KBM-7 (cell line): ENCODE measurements at regions not wholly inside any gene's neighbourhood (a gene's known extent, or its start where the extent isn't known, plus 50 kb on each side); places are given as distances from the start of the nearest gene placed in this dataset.

Experiments used
- DNase-seq: peaks from one replicate; pipeline ENCODE4 v3.0.0-alpha.2; 2015
- in situ Hi-C: fragments of 300-500 bp; cut with MboI; formaldehyde crosslinking; loops from 2 replicates; pipeline ENCODE4 v1.14.3; 2020; ENCODE audit warnings: low sequenced_read_pairs, low pct_unique_long_range_greater_than_20kb, mixed read lengths

GRCh38 chr4:174133551-174133950, 149.9 kb downstream of the FBXO8 start:
- in situ Hi-C loops: no loop called here
- no peak for DNase-seq

- no peak for DNase-seq
- in situ Hi-C loops: no loop called here
These were observed 151.6 kb downstream of the FBXO8 start for GRCh38 chr4:174131901-174132300.

GRCh38 chr4:174122705-174123104, 160.8 kb downstream of the FBXO8 start:
- in situ Hi-C loops: no loop called here
- DNase-seq: no peak

- DNase-seq: peak; percentile 71
- in situ Hi-C loops: no loop called here
These were observed 162.8 kb downstream of the FBXO8 start for GRCh38 chr4:174120446-174121295.

GRCh38 chr4:174119830-174120229, 163.6 kb downstream of the FBXO8 start:
- no peak for DNase-seq
- in situ Hi-C loops: no loop called here

- DNase-seq: no peak
- in situ Hi-C loops: no loop called here
These were observed 164.4 kb downstream of the FBXO8 start for GRCh38 chr4:174119051-174119450.

GRCh38 chr4:174118171-174118570, 165.3 kb downstream of the FBXO8 start:
- in situ Hi-C loops: no loop called here
- no peak for DNase-seq

- DNase-seq: no peak
- in situ Hi-C loops: no loop called here
These were observed 166.0 kb downstream of the FBXO8 start for GRCh38 chr4:174117445-174117844.

- in situ Hi-C loops: no loop called here
- no peak for DNase-seq
These were observed 167.4 kb downstream of the FBXO8 start for GRCh38 chr4:174116021-174116420.

- in situ Hi-C loops: no loop called here
- DNase-seq: no peak
These were observed 172.0 kb downstream of the FBXO8 start for GRCh38 chr4:174111422-174111821.

GRCh38 chr4:174110180-174110579, 173.3 kb downstream of the FBXO8 start:
- DNase-seq: no peak
- in situ Hi-C loops: no loop called here

GRCh38 chr4:174107746-174108354, 175.6 kb downstream of the FBXO8 start:
- DNase-seq: peak; percentile 26
- in situ Hi-C loops: no loop called here

GRCh38 chr4:174105202-174105601, 178.3 kb downstream of the FBXO8 start:
- in situ Hi-C loops: no loop called here
- DNase-seq: no peak

GRCh38 chr4:174100910-174101309, 182.6 kb downstream of the FBXO8 start:
- no peak for DNase-seq
- in situ Hi-C loops: no loop called here

- in situ Hi-C loops: no loop called here
- no peak for DNase-seq
These were observed 183.8 kb downstream of the FBXO8 start for GRCh38 chr4:174099712-174100111.

- DNase-seq: no peak
These were observed 186.5 kb downstream of the FBXO8 start for GRCh38 chr4:174096999-174097398.

GRCh38 chr4:174096456-174096855, 187.0 kb downstream of the FBXO8 start:
- no peak for DNase-seq

More at GRCh38 chr4:174096999-174097398, 186.5 kb downstream of the FBXO8 start:
- in situ Hi-C loops: no loop called here

GRCh38 chr4:174091130-174091529, 192.3 kb downstream of the FBXO8 start:
- no peak for DNase-seq
- in situ Hi-C loops: no loop called here

More at GRCh38 chr4:174096456-174096855, 187.0 kb downstream of the FBXO8 start:
- in situ Hi-C loops: no loop called here

GRCh38 chr4:174089711-174090110, 193.8 kb downstream of the FBXO8 start:
- in situ Hi-C loops: no loop called here
- no peak for DNase-seq

- DNase-seq: no peak
- in situ Hi-C loops: no loop called here
These were observed 194.7 kb downstream of the FBXO8 start for GRCh38 chr4:174088795-174089194.
